ENCODE measurements at regions not wholly inside any gene's neighbourhood (a gene's known extent, or its start where the extent isn't known, plus 50 kb on each side); places are given as distances from the start of the nearest gene placed in this dataset.

DNA sequence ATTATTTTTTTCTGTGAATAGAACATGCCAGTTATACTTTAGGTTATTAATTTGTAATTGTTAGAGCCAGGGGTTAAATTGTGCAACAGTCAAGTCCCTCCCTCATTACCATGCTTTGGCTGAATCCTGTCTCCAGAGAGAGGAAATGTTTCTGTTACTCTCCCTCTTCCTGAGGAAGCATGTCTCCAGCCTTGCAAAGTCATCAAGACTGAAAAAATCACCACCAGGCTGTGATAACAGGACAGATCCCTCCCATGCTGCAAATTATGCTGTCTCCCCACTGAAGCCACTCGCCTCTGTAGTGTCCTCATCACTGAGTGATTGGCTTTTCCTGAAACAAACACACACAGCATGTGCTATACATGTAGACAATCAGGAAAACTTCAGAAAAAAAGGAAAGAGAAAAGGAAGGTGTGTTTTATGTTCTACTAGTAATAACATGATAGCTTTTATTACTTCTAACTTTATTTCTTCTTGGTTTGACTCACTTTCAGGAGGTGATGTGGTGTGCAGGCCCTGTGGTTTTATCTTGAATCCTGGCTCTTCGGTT lies 290.0 kb upstream of the JAG1 start:
- WGBS (ENCODE audit: low lambda C conversion rate), result 1% methylated on average over 2 of the region's 2 CpGs
- H4K20me1 ChIP-seq (ENCODE audit: insufficient read depth, low read length), result no peaks in the 10 kb centered on the region
- in situ Hi-C loops (cut with HindIII; ENCODE audit: extremely low pct_ligation_motif_present, low pct_unique_long_range_greater_than_20kb) (no loop called here), intact Hi-C loops (cut with micrococcal nuclease; ENCODE audit: unreplicated experiment) (no loop called here)
- H3K27me3 ChIP-seq (ENCODE audit: control insufficient read depth in 1 of 2, insufficient read depth in 2 of 2, low read length in 2 of 2), result no peaks in the 10 kb centered on the region; a peak in 1 of 5 replicates
- H2AFZ ChIP-seq (ENCODE audit: low read length), result no peak overlapping the region
- no TSS peak for BruUV-seq (replicated peaks)
- no peaks in the 10 kb centered on the region for H3K36me3 ChIP-seq (replicated peaks in 1 of 2; ENCODE audit: control insufficient read depth in 1 of 2, insufficient read depth in 2 of 2, low read length in 2 of 2)
- no peaks in the 10 kb centered on the region for H3K79me2 ChIP-seq (ENCODE audit: insufficient read depth, low read length)
- no peaks in the 10 kb centered on the region for H3K4me1 ChIP-seq (ENCODE audit: insufficient read depth, low read length)
- DNase-seq (ENCODE audit: low spot score) (no peak), FAIRE-seq (no peak), ATAC-seq (no peak)
- H3K9me3 ChIP-seq (ENCODE audit: low read length), result no peaks in the 10 kb centered on the region
- CTCF ChIA-PET (ENCODE audit: low intra/inter-chr PET ratio, low total read pairs), result no interaction called here
- no peak for TF ChIP-seq TEAD3 (CRISPR knock-in tag; optimal IDR thresholded peaks at IDR 0.05; ENCODE audit: borderline replicate concordance)
- TF ChIP-seq FOXK2 (IDR thresholded peaks at IDR 0.05), result no peak
- TF ChIP-seq, protein P1, sequence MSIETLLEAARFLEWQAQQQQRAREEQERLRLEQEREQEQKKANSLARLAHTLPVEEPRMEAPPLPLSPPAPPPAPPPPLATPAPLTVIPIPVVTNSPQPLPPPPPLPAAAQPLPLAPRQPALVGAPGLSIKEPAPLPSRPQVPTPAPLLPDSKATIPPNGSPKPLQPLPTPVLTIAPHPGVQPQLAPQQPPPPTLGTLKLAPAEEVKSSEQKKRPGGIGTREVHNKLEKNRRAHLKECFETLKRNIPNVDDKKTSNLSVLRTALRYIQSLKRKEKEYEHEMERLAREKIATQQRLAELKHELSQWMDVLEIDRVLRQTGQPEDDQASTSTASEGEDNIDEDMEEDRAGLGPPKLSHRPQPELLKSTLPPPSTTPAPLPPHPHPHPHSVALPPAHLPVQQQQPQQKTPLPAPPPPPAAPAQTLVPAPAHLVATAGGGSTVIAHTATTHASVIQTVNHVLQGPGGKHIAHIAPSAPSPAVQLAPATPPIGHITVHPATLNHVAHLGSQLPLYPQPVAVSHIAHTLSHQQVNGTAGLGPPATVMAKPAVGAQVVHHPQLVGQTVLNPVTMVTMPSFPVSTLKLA (IDR thresholded peaks at IDR 0.05), result no peak
- TF ChIP-seq SRY (CRISPR knock-in tag; IDR thresholded peaks at IDR 0.05), result no peak
- TF ChIP-seq, protein P2, sequence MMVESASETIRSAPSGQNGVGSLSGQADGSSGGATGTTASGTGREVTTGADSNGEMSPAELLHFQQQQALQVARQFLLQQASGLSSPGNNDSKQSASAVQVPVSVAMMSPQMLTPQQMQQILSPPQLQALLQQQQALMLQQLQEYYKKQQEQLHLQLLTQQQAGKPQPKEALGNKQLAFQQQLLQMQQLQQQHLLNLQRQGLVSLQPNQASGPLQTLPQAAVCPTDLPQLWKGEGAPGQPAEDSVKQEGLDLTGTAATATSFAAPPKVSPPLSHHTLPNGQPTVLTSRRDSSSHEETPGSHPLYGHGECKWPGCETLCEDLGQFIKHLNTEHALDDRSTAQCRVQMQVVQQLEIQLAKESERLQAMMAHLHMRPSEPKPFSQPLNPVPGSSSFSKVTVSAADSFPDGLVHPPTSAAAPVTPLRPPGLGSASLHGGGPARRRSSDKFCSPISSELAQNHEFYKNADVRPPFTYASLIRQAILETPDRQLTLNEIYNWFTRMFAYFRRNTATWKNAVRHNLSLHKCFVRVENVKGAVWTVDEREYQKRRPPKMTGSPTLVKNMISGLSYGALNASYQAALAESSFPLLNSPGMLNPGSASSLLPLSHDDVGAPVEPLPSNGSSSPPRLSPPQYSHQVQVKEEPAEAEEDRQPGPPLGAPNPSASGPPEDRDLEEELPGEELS (CRISPR knock-in tag; IDR thresholded peaks at IDR 0.05), result no peak
- TF ChIP-seq, protein P3, sequence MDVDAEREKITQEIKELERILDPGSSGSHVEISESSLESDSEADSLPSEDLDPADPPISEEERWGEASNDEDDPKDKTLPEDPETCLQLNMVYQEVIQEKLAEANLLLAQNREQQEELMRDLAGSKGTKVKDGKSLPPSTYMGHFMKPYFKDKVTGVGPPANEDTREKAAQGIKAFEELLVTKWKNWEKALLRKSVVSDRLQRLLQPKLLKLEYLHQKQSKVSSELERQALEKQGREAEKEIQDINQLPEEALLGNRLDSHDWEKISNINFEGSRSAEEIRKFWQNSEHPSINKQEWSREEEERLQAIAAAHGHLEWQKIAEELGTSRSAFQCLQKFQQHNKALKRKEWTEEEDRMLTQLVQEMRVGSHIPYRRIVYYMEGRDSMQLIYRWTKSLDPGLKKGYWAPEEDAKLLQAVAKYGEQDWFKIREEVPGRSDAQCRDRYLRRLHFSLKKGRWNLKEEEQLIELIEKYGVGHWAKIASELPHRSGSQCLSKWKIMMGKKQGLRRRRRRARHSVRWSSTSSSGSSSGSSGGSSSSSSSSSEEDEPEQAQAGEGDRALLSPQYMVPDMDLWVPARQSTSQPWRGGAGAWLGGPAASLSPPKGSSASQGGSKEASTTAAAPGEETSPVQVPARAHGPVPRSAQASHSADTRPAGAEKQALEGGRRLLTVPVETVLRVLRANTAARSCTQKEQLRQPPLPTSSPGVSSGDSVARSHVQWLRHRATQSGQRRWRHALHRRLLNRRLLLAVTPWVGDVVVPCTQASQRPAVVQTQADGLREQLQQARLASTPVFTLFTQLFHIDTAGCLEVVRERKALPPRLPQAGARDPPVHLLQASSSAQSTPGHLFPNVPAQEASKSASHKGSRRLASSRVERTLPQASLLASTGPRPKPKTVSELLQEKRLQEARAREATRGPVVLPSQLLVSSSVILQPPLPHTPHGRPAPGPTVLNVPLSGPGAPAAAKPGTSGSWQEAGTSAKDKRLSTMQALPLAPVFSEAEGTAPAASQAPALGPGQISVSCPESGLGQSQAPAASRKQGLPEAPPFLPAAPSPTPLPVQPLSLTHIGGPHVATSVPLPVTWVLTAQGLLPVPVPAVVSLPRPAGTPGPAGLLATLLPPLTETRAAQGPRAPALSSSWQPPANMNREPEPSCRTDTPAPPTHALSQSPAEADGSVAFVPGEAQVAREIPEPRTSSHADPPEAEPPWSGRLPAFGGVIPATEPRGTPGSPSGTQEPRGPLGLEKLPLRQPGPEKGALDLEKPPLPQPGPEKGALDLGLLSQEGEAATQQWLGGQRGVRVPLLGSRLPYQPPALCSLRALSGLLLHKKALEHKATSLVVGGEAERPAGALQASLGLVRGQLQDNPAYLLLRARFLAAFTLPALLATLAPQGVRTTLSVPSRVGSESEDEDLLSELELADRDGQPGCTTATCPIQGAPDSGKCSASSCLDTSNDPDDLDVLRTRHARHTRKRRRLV (CRISPR knock-in tag; IDR thresholded peaks at IDR 0.05), result no peak
- no peak overlapping the region for H3K9ac ChIP-seq (ENCODE audit: insufficient read depth, low read depth, low read length)
- no peak overlapping the region for H3K27ac ChIP-seq (ENCODE audit: extremely low read length, insufficient read depth, low read length)
- POLR2A ChIA-PET, result no interaction called here
- no peak overlapping the region for H3K4me2 ChIP-seq (ENCODE audit: low read depth, low read length)
- H3K4me3 ChIP-seq (replicated peaks in 1 of 3; ENCODE audit: insufficient read depth in 1 of 3, low read depth in 2 of 3, low read length in 3 of 3), result no peak overlapping the region
